ENCODE measurements at regions not wholly inside any gene's neighbourhood (a gene's known extent, or its start where the extent isn't known, plus 50 kb on each side); places are given as distances from the start of the nearest gene placed in this dataset.

- H3K4me3 ChIP-seq (replicated peaks; ENCODE audit: low read depth, low read length): no peak overlapping the region
- DNase-seq (ENCODE audit: extremely low read depth, low read depth): no peak
- no peak for TF ChIP-seq CTCF (IDR thresholded peaks at IDR 0.05; ENCODE audit: low read depth, low read length, missing control alignments)
Observed at GRCh38 chr12:113575386-113575785, 103.7 kb upstream of the LHX5 start.

GRCh38 chr12:113573148-113573547 is 101.5 kb upstream of the LHX5 start:
- TF ChIP-seq CTCF (IDR thresholded peaks at IDR 0.05; ENCODE audit: low read depth, low read length, missing control alignments): no peak
- no peak for DNase-seq (ENCODE audit: extremely low read depth, low read depth)
- no peak overlapping the region for H3K4me3 ChIP-seq (replicated peaks; ENCODE audit: low read depth, low read length)

GRCh38 chr12:113571713-113572112 is 100.0 kb upstream of the LHX5 start:
- H3K4me3 ChIP-seq (replicated peaks; ENCODE audit: low read depth, low read length): no peak overlapping the region
- TF ChIP-seq CTCF (IDR thresholded peaks at IDR 0.05; ENCODE audit: low read depth, low read length, missing control alignments): no peak
- DNase-seq (ENCODE audit: extremely low read depth, low read depth): no peak

- no peak overlapping the region for H3K4me3 ChIP-seq (replicated peaks; ENCODE audit: low read depth, low read length)
- DNase-seq (ENCODE audit: extremely low read depth, low read depth): no peak
- no peak for TF ChIP-seq CTCF (IDR thresholded peaks at IDR 0.05; ENCODE audit: low read depth, low read length, missing control alignments)
Observed at GRCh38 chr12:113569806-113570205, 98.1 kb upstream of the LHX5 start.

- H3K4me3 ChIP-seq (replicated peaks; ENCODE audit: low read depth, low read length): no peak overlapping the region
- no peak for TF ChIP-seq CTCF (IDR thresholded peaks at IDR 0.05; ENCODE audit: low read depth, low read length, missing control alignments)
- DNase-seq (ENCODE audit: extremely low read depth, low read depth): no peak
Observed at GRCh38 chr12:113568021-113568420, 96.3 kb upstream of the LHX5 start.

- TF ChIP-seq CTCF (IDR thresholded peaks at IDR 0.05; ENCODE audit: low read depth, low read length, missing control alignments): no peak
- no peak overlapping the region for H3K4me3 ChIP-seq (replicated peaks; ENCODE audit: low read depth, low read length)
- no peak for DNase-seq (ENCODE audit: extremely low read depth, low read depth)
Observed at GRCh38 chr12:113565368-113565767, 93.7 kb upstream of the LHX5 start.

GRCh38 chr12:113561068-113561780 is 89.6 kb upstream of the LHX5 start:
- TF ChIP-seq CTCF (IDR thresholded peaks at IDR 0.05; ENCODE audit: low read depth, low read length, missing control alignments): no peak
- no peak for DNase-seq (ENCODE audit: extremely low read depth, low read depth)
- no peak overlapping the region for H3K4me3 ChIP-seq (replicated peaks; ENCODE audit: low read depth, low read length)
